ENCODE measurements at regions not wholly inside any gene's neighbourhood (a gene's known extent, or its start where the extent isn't known, plus 50 kb on each side); places are given as distances from the start of the nearest gene placed in this dataset.

DNA sequence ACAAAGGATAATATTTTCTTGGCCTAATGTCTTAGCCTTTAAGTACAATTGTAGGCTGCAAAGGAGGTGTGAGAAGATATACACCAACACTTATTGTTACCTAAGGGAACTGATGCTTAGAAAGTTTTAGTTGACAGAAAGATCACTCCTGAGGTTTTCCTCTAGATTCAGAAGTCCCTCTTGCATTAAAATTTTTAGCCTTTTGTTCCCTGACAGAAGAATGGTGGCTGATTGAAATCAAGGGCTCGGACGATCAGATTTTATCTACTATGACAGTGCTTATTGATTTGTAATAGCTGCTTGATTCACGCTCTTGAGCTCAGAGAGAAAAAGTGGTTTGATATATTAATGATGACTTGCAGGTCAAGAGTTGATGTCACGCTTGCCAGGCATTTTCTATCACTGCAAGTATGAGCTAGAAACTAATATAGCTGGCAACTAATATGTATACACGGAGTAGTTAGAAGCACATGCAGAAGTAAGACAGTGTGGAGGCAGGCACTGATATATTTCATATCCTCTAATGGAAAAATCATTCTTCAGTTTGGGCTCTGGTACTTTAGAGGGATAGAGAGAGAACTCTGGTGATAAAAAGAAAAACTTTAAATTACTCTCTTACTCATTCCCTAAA is 246.6 kb upstream of the ID4 start:
- no peak for DNase-seq (ENCODE audit: low read depth)
- no peak for TF ChIP-seq CTCF (conservative IDR thresholded peaks at IDR 0.05; ENCODE audit: control insufficient read depth, insufficient read depth, low read depth, low read length)
- no peak overlapping the region for H3K4me3 ChIP-seq (ENCODE audit: control insufficient read depth, low read depth, low read length)

DNA sequence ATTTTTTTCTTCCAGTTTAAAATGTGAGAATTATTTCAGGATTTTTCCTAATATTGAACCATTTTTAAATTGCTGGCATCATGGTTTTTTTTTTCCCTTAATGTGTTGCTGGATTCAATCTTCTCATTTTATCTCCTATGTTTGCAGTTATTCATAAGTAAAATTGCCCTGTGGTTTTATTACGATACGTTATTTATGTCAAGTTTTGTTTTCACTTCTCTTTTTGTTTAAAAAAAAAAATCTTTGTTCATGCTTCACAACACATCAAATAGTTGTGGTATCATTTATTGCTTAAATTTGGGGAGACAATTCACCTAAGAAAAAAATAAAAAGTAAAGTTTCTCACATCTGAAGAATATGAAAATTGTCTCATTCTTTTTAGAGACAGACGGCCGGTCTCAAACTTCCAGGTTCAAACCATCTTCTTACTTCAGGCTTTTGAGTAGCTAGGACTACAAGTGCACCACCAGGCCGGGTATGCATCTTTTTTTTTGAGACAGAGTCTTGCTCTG is 239.3 kb upstream of the ID4 start:
- no peak overlapping the region for H3K4me3 ChIP-seq (ENCODE audit: control insufficient read depth, low read depth, low read length)
- no peak for DNase-seq (ENCODE audit: low read depth)
- no peak for TF ChIP-seq CTCF (conservative IDR thresholded peaks at IDR 0.05; ENCODE audit: control insufficient read depth, insufficient read depth, low read depth, low read length)

DNA sequence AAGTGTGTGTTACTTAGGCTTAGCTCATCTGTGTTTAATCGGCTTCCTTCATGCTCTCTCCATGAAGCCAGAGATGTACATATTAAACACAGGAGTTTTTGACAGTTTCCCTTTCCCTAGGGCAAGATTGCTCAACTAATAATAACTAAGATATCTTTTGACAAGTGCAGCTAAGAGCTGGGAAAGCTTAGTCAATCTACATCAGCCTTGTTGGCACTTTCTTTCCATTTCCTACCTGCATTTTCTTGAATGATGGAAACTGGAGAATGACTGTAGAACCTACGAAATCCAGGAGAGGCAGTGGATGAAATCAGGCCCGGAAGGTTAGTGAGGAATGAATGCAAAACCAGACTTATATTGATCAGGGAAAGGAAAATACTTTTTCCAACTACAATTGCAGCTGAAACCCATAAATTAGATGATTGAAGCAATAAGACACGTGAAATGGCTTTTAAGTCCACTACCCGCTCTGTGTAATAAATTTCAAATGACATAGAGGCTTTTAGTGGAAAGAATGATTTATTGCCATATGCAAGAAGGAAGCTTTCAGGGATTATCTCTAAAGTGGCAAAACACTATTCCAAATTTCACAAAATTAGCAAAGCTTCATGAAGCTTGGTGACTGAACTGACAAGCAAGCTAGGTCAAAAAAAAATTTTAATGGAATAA is 237.2 kb upstream of the ID4 start:
- DNase-seq (ENCODE audit: low read depth): no peak
- no peak for TF ChIP-seq CTCF (conservative IDR thresholded peaks at IDR 0.05; ENCODE audit: control insufficient read depth, insufficient read depth, low read depth, low read length)
- H3K4me3 ChIP-seq (ENCODE audit: control insufficient read depth, low read depth, low read length): no peak overlapping the region

DNA sequence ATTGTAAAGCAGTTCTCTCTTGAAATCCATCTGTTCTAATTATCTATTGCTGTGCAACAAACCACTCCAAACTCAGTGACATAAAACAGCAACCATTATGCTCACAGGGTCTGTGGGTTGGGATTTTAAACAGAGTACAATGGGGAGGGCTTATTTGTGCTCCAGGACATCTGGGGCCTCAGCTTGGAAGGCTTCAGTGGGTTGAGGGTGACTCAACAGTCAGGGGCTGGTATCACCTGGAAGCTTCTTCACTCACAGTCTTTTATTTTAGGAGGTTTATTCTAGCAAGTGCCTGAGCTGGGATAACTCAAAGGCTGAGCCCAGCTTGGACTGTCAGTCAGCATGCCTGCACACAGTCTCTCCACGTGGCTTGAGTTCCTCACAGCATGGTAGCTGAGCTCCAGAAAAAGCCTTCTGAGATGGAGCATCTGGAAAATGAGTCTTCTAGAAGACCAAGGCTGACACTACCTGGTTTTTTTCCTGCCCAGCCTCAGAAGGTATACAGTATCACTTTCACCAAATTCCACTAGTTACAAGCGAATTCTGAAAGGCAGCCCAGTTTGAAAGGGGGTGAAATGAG is 234.6 kb upstream of the ID4 start:
- no peak overlapping the region for H3K4me3 ChIP-seq (ENCODE audit: control insufficient read depth, low read depth, low read length)
- TF ChIP-seq CTCF (conservative IDR thresholded peaks at IDR 0.05; ENCODE audit: control insufficient read depth, insufficient read depth, low read depth, low read length): no peak
- no peak for DNase-seq (ENCODE audit: low read depth)

GRCh38 chr6:19603721-19604120 is 233.4 kb upstream of the ID4 start:
- no peak for TF ChIP-seq CTCF (conservative IDR thresholded peaks at IDR 0.05; ENCODE audit: control insufficient read depth, insufficient read depth, low read depth, low read length)
- H3K4me3 ChIP-seq (ENCODE audit: control insufficient read depth, low read depth, low read length): no peak overlapping the region
- no peak for DNase-seq (ENCODE audit: low read depth)

GRCh38 chr6:19605624-19606023 is 231.5 kb upstream of the ID4 start:
- no peak for DNase-seq (ENCODE audit: low read depth)
- no peak for TF ChIP-seq CTCF (conservative IDR thresholded peaks at IDR 0.05; ENCODE audit: control insufficient read depth, insufficient read depth, low read depth, low read length)
- no peak overlapping the region for H3K4me3 ChIP-seq (ENCODE audit: control insufficient read depth, low read depth, low read length)

All from fibroblast of mammary gland (primary cell).